ENCODE measurements at regions not wholly inside any gene's neighbourhood (a gene's known extent, or its start where the extent isn't known, plus 50 kb on each side); places are given as distances from the start of the nearest gene placed in this dataset.

GRCh38 chr5:155564541-155564940, 551.0 kb downstream of the KIF4B start:
- Histone ChIP-seq H4K5ac (ENCODE audit: insufficient read length, low read depth, low read length) (no peak overlapping the region), H2BK20ac (ENCODE audit: low read length) (no peak overlapping the region), H4K8ac (ENCODE audit: extremely low read depth, insufficient read depth, low read length) (no peak overlapping the region), H2BK15ac (ENCODE audit: low read length) (no peak overlapping the region), H4K91ac (replicated peaks; ENCODE audit: insufficient read length, low read length) (no peak overlapping the region), H3K56ac (replicated peaks; ENCODE audit: insufficient read length, low read depth, low read length) (no peak overlapping the region), H2BK120ac (replicated peaks; ENCODE audit: low read depth, low read length) (no peak overlapping the region), H3K14ac (ENCODE audit: insufficient read length) (no peak overlapping the region), H3K27ac (ENCODE audit: low read depth, low read length) (no peak overlapping the region), H3K9me3 (ENCODE audit: insufficient read depth in 2 of 2, low read depth in 1 of 2, low read length in 1 of 2) (peaks cover 2 to 4% of the 10 kb centered on the region in 2 experiments; a peak in 2 of 4 replicates), H2BK5ac (ENCODE audit: low read depth, low read length) (no peak overlapping the region), H3K18ac (ENCODE audit: extremely low read depth, low read length) (no peak overlapping the region), H2AFZ (ENCODE audit: low read length) (no peak overlapping the region), H3K27me3 (replicated peaks in 1 of 4; ENCODE audit: control insufficient read depth in 3 of 4, extremely low read depth in 1 of 4, insufficient read depth in 3 of 4, low read length in 3 of 4) (no peaks in the 10 kb centered on the region), H3K36me3 (ENCODE audit: control insufficient read depth in 2 of 4, insufficient read depth in 4 of 4, low read length in 3 of 4) (no peaks in the 10 kb centered on the region), H3K4me1 (replicated peaks in 1 of 4; ENCODE audit: control insufficient read depth in 3 of 4, insufficient read depth in 4 of 4, low read length in 3 of 4) (no peaks in the 10 kb centered on the region), H3K23ac (ENCODE audit: insufficient read length) (no peak overlapping the region), H3K79me2 (ENCODE audit: control insufficient read depth in 1 of 2, insufficient read depth in 2 of 2, low read length in 2 of 2) (no peaks in the 10 kb centered on the region), H3K4me3 (ENCODE audit: extremely low read depth in 1 of 4, insufficient read depth in 2 of 4, low read depth in 3 of 4, low read length in 4 of 4) (no peak overlapping the region), H3K23me2 (ENCODE audit: low read depth, low read length) (no peaks in the 10 kb centered on the region), H2AK5ac (ENCODE audit: low read depth, low read length) (no peak overlapping the region), H4K20me1 (replicated peaks in 1 of 2; ENCODE audit: control insufficient read depth in 1 of 2, insufficient read depth in 2 of 2, low read length in 2 of 2) (no peaks in the 10 kb centered on the region), H3K79me1 (ENCODE audit: low read depth, low read length) (no peaks in the 10 kb centered on the region), H3K4me2 (ENCODE audit: insufficient read depth in 1 of 2, low read depth in 2 of 2, low read length in 2 of 2) (no peak overlapping the region), H2BK12ac (ENCODE audit: low read depth, low read length) (no peak overlapping the region), H3K4ac (replicated peaks; ENCODE audit: insufficient read length, low read depth, low read length) (no peak overlapping the region), H3K9ac (replicated peaks in 1 of 4; ENCODE audit: extremely low read depth in 1 of 4, low read depth in 3 of 4, low read length in 3 of 4) (no peak overlapping the region)
- TF ChIP-seq BACH1 (IDR thresholded peaks at IDR 0.05; ENCODE audit: low read length) (no peak), CEBPB (IDR thresholded peaks at IDR 0.05; ENCODE audit: low read depth, low read length) (no peak), SIX5 (IDR thresholded peaks at IDR 0.05; ENCODE audit: low read depth, low read length) (no peak), TBP (IDR thresholded peaks at IDR 0.05; ENCODE audit: low read depth, low read length) (no peak), RAD21 (IDR thresholded peaks at IDR 0.05 in 1 of 2, conservative IDR thresholded peaks at IDR 0.05 in 1 of 2; ENCODE audit: low read depth in 2 of 2, low read length in 2 of 2) (no peak)
- 88% methylated on average over 12 of the region's 12 CpGs; no CpG with 5 or more reads in 1 of the 2 experiments for WGBS, 2 experiments (ENCODE audit: extremely low coverage in 1 of 2, insufficient coverage in 1 of 2, insufficient read length in 1 of 2, insufficient replicate concordance in 2 of 2, low coverage in 1 of 2, low lambda C conversion rate in 2 of 2, missing lambda C conversion rate in 1 of 2)
- ChIA-PET CTCF (ENCODE audit: partially characterized antibody) (interaction anchor here (1.1 to 1.3 kb wide), 2 partner anchors 30 to 93 kb away, joined by 3 to 4 read pairs; no protein-coding TSS in a partner anchor), POLR2A (ENCODE audit: partially characterized antibody) (no interaction called here)
- DNase-seq (ENCODE audit: low read depth in 1 of 2, low spot score in 2 of 2) (no peak), FAIRE-seq (no peak)

All from H1 (cell line).